NCI-H1436 treated with DMSO at 0.1 percent for 48 hours (cell line): ENCODE measurements at regions not wholly inside any gene's neighbourhood (a gene's known extent, or its start where the extent isn't known, plus 50 kb on each side); places are given as distances from the start of the nearest gene placed in this dataset.
"Not testable (repeated sequence)": the region's sequence is repeated elsewhere in the genome, so short reads cannot be mapped to it uniquely, and the experiment has no call there.

Source experiments
- DNase-seq: peaks from one replicate; lab custom pipeline; 2025; lab: John Stamatoyannopoulos, UW

GRCh38 chr12:88706286-88706685, 126.0 kb upstream of the KITLG start:
- no peak for DNase-seq

GRCh38 chr12:88703790-88704189, 123.5 kb upstream of the KITLG start:
- no peak for DNase-seq

- no peak for DNase-seq
Observed at GRCh38 chr12:88698471-88698870, 118.2 kb upstream of the KITLG start.

- no peak for DNase-seq
Observed at GRCh38 chr12:88693837-88694445, 113.7 kb upstream of the KITLG start.

GRCh38 chr12:88691811-88692210, 111.5 kb upstream of the KITLG start:
- no peak for DNase-seq

GRCh38 chr12:88684610-88685009, 104.3 kb upstream of the KITLG start:
- no peak for DNase-seq

- no peak for DNase-seq
Observed at GRCh38 chr12:88684170-88684569, 103.9 kb upstream of the KITLG start.

- no peak for DNase-seq
Observed at GRCh38 chr12:88683628-88684027, 103.4 kb upstream of the KITLG start.

GRCh38 chr12:88681271-88681670, 101.0 kb upstream of the KITLG start:
- no peak for DNase-seq

GRCh38 chr12:88677464-88677863, 97.2 kb upstream of the KITLG start:
- no peak for DNase-seq

GRCh38 chr12:88667615-88668014, 87.3 kb upstream of the KITLG start:
- not testable (repeated sequence) for DNase-seq

- no peak for DNase-seq
Observed at GRCh38 chr12:88665071-88665470, 84.8 kb upstream of the KITLG start.

GRCh38 chr12:88662961-88663360, 82.7 kb upstream of the KITLG start:
- no peak for DNase-seq

- DNase-seq: no peak
Observed at GRCh38 chr12:88662093-88662492, 81.8 kb upstream of the KITLG start.

GRCh38 chr12:88658009-88658408, 77.7 kb upstream of the KITLG start:
- DNase-seq: no peak

GRCh38 chr12:88650715-88651114, 70.4 kb upstream of the KITLG start:
- no peak for DNase-seq

GRCh38 chr12:88648625-88649024, 68.4 kb upstream of the KITLG start:
- DNase-seq: no peak

- DNase-seq: no peak
Observed at GRCh38 chr12:88646824-88647223, 66.6 kb upstream of the KITLG start.

- DNase-seq: no peak
Observed at GRCh38 chr12:88645816-88646215, 65.5 kb upstream of the KITLG start.

GRCh38 chr12:88644946-88645702, 64.9 kb upstream of the KITLG start:
- DNase-seq: no peak

- no peak for DNase-seq
Observed at GRCh38 chr12:88643685-88644084, 63.4 kb upstream of the KITLG start.

GRCh38 chr12:88642675-88643431, 62.6 kb upstream of the KITLG start:
- no peak for DNase-seq
